ENCODE measurements at regions not wholly inside any gene's neighbourhood (a gene's known extent, or its start where the extent isn't known, plus 50 kb on each side); places are given as distances from the start of the nearest gene placed in this dataset.

DNA sequence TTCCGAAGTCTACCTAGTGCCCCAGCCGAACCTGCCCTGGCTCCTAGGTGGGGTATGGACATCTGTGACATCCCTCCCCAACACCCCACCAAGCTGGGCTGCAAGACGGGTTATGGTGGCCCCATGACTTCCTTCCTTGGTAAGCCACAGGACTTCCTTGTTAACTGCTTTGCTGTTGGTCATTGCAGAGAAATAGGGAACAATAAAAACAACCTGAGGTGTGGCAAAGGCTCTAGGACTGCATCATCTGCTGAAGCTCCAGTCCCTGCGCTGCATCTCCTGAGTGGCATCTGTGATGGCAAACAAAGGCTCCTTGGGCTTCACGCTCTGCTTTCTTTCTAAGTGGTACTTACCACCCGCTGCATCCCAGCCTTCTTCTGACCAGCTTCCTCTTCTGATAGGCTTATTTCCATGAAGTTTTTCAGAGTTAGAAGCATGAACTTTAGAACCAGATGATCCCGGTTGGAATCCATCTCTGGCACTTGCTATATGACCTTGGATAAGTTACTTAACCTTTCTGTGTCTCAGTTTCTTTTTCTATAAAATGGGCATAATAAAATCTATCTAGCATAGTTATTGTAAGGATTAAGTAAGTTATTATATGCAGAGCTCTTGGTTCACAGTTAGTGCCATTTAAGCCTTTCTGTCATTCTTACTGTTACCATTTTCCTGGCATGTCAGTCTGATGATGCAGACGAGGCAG, 216.8 kb downstream of the RPS24 start:
- DNase-seq, result peak in 1 of 2 donors; percentile 23

DNA sequence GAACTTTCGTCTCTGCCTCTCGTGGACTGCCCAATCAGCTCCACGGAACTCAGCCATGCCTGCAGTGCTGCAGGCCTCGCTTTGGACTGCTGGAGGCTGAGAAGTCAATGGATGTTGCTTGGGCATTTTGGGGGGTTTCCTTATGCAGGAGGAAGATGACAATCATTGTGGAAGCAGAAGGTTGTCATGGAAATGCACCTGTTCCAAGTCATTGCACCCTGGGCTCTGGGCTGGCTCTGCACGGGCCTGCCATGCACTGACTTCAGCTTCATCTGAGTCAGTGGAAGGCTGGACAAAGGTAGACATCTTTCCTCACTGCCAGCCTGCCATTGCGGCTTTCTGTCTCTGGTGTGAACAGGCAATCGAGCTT, 217.3 kb downstream of the RPS24 start:
- no peak for DNase-seq

DNA sequence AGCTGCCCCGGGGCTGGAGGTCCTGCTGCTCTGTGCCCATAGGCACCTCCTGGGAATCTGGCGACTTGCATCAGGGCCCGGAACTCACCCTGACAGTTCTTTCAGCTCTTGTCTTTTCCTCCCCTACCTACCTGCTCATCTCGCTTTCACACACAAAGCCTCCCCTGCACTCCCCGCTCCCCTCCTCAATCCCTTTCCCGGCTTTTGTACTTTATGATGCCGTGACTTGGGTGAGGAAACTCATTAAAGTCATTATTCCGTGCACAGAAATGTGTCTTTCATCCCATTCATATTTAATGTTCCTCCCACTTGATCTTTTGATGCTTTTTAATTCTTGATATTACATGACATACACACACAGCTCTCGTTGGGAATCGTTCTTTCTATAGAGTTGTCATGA, 218.6 kb downstream of the RPS24 start:
- DNase-seq, result no peak

DNA sequence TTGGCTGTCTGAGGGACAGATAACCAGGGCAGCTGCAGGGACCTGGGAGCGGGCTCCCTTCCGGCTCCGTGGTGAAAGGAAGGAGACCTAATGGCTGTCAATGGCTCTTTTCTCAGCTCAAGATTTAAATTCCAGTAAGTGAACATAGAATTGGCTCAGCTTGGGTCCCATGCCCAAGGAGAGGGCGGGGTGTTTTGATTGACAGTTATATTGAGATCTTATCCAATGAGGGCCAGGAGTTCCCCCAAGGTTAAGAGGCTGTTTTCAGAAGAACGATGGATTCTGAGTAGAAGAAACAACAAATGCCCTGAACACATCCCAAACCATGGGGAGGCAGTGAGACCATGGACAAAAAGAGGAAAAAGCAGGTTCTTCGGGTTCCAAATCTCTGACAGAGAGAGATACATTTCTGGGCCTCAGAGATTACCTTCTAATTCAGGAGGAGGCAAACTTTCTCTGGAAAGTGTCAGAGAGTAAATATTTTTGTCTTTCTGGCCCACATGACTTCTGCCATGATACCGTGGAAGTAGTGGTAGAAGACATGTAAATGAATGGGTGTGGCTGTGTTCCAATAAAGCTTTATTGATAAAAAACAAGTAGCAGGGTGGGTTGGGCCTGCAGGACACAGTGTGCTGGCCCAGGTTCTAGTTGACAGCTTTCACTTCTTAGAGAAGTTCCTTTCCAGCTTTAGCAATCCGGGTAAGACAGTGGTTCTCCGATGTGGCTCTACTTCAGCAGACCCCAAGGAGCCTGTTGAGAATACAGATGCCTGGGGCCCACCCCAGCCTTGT, 219.6 kb downstream of the RPS24 start:
- DNase-seq, result no peak

DNA sequence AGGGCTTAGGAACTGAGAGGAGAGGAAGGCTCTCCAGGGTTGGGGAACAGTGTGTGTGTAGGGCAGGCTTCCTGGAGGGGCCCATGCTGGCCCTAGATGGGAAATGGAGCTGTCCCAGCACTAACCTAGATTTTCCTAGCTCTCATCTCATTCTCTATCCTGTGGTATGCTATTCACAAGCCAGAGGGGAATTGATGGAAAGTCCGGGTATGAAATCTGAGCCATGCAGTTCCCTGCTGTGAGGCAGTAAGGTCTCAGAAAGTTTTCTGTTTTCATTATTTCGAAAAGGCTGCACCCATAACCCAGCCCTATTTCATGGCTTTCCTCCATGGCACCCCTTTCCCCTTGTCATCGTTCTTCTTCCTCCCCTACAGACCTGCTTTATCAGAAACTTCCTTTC, 220.3 kb downstream of the RPS24 start:
- DNase-seq, result no peak

DNA sequence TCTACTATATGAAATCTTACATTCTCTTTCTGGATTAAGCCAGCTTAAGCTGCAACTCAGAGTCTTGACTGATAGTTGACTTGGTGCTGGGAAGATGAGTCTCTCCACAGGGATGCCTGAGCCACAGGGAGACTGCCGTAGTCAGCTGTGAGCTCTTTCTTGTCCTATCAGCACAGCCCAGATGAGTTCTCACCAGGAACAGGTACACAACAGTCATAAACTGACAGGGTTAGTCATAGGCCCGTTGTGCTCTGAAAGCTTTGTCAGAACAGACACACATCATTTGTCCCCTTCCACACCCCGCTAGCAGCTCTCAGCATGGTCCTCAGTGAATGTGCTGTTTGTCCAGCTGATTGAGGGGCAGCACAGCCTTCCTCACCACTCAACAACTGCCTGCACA, 221.6 kb downstream of the RPS24 start:
- no peak for DNase-seq

DNA sequence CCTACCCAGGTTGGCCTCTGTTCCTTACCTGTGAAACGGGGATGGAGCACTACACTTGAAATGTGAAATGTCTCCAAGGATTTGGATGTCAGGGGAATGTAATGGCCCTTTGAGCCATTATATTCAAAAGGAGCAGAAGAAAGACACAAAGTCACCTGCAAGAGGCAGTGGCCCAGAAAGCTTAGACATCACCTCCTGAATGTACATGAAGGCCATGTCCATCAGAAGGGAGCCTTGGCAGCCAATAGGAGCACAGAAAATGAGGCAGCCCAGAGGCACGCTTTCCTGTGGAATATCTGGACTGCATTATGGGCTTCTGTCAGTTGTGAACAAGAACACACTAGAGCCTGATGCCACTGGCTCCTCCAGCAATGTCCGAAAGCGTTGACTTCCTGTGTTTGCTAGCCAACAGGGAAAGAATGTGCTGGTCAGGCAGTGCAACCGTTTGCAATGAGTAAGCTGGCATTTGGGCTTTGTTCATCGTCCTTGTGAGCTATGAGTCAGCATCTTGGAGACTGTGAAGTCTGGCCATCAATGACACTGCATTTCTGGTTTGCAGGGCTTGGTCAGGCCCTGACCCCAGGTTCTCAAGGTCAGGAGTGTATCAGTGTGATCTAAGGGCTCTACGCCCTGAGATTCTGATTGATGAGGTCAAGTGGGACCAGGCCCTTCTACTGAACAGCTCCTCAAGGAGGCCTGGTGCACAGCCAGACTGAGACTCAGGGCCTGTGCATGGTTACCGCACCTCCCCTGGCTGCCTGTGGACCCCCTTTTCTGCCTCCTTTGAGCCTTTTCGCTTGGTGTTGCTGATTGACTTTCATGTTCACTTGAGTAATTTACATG, 222.4 kb downstream of the RPS24 start:
- DNase-seq, result peak in 1 of 2 donors; percentile 58

DNA sequence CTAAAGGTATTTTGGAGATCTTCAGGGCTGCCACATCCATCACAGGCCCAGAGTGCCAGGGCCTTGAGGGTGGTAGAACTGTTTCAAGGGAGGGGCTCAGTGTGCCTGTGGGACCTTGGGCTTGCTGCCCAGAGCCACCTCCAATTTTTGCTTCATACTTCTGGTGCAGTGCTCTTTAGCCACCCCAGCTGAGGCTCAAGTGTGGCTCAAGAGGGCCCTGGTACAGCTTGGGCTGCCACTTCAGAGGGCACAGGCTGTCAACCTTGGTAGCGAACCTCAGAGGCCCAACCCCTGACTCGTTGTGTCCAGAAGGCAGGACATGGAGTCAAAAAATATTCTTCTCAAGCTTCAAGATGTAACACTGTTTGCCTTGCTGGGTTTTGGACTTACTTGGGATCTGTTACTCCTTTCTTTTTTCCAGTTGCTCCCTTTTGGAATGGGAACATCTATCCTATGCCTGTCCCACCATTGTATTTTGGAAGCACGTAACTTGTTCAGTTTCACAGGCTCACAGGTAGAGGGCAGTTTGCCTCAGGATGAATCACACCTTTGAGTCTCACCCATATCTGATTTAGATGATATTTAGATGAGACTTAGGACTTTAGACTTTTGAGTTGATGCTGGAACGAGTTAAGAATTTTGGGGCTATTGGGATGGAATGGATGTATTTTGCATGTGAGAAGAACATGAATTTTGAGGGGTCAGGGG, 224.8 kb downstream of the RPS24 start:
- no peak for DNase-seq

DNA sequence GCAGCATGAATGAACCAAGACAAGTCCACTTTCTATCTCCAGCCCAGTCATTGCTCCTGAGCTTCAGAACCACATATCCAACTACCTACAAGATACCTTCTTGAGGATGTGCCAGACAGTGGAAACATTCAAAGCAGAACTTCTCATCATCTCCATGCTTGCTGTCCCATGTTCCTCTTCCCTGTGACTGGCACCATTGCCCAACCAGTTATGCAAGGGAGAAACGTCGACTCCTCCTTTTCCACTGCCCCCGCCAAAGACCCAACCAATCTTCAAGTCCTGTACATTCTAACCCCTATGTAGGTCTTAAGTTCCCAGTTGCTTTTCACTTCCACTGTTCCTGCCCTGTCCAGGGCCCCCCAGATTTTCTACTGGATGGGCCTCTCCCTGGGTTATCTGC, 225.7 kb downstream of the RPS24 start:
- DNase-seq, result peak in 1 of 2 donors; percentile 15

DNA sequence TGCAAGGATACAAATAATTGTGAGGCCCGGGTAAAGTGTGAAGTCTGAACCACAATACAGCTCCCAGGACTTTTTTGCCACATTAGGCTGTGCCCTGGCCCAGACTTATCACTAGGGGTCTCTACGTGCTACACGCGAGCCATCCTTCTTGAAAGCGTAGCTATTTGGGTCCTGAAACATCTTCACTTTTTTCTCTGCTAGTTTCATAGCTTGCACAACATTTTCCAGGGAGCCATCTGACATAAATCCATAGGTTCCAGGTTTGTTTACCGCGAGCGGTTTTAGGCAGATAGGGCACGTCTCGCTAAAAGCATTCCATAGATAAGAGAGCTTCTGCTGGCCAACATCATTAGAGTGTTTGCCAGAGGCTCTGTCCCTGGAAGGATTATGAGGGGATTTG, 226.5 kb downstream of the RPS24 start:
- no peak for DNase-seq

DNA sequence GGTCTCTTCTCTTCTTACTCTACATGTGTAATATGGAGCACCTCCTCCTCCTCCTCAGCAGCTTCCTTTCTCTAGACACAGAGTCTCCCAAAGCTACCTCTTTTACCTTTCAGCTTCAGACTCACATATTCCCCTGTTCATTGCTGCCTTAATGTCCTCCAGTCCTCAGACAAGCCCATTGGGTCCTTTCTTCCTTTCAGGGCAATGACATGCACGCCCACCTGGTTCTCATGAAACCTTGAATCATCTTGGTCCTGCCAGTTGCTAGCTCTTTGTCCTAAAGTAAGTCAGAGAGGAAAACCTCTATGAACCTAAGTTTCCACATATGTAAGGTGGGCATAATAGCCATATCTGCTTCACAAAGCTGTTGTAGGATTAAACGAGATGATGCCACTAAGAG, 227.0 kb downstream of the RPS24 start:
- no peak for DNase-seq

DNA sequence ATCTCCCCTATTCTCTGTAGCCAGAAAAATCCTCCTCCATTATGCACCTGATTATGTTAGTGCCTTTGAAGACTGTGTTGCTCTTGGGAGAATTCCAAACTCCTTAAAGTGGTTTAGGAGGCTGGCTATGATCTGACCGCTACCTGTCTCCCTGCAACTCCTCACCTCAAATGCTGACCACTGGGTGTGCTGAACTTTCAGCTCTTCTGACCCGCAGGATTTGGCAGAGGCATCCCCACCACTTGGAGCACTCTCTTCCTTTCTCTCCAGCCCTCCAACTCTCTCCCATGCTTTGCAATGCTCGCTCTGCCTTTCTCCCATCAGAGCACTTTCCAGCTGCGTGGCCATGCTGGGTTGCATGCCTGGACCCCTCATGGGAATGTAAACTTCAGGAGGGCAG, 227.6 kb downstream of the RPS24 start:
- DNase-seq, result no peak

DNA sequence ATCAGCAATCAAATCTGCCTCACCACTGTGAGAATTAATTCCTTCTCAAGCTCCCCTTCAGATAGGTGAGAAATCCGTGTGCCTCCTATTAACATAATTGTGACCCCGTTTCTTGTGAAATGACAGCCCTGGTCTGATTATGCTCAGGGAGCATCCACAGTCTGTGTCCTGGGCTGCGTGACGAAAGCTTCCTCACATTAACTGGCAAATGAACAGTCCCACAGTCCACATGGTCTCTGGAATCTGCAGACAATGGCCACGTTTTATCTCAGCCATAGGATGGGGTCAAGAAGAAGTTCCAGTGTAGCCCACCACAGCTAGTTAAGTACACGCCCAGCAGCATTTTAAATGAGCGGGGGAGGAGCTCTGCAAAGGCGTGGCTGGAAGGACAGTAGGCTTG, 229.2 kb downstream of the RPS24 start:
- DNase-seq, result no peak

DNA sequence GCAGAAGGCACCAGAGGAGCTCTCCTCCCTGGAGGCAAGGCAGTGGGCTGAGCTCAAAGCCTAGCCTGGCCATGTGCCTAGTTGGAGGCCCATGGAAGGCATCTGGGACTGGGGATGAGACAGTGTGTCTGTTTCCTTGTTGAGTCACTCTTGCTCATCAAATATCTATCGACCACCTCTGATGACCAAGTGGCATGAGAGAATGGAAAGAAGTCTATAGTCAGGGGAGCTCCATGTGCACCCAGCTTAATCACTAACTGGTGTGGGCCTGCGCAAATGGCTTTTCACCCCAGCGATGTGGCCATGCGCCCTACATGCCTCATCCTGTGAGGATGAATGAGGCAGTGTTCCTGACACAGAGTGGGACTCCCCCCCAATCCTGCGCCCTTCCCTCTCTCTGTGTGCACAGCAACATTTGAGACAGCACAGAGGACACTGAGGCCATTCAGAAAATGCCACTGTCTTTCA, 229.9 kb downstream of the RPS24 start:
- no peak for DNase-seq

DNA sequence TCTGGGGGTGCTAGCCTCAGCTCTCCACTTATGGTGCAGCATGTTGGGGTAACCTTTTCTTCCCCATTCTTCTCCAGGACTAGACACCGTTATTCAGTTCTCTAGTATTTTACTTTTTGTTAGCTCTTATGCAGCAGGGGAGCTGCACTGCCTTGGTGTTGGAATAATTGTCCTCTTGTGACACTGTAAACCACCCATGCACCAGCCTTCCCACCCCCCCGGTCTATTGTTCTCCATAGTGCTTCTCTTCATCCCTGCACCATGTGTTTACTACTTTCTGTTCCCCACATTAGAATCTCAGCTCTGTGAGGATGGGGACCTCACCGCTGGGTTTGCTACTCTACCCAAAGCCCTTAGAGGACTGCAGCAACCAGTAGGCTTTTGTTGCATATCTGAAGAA, 230.7 kb downstream of the RPS24 start:
- DNase-seq, result no peak

DNA sequence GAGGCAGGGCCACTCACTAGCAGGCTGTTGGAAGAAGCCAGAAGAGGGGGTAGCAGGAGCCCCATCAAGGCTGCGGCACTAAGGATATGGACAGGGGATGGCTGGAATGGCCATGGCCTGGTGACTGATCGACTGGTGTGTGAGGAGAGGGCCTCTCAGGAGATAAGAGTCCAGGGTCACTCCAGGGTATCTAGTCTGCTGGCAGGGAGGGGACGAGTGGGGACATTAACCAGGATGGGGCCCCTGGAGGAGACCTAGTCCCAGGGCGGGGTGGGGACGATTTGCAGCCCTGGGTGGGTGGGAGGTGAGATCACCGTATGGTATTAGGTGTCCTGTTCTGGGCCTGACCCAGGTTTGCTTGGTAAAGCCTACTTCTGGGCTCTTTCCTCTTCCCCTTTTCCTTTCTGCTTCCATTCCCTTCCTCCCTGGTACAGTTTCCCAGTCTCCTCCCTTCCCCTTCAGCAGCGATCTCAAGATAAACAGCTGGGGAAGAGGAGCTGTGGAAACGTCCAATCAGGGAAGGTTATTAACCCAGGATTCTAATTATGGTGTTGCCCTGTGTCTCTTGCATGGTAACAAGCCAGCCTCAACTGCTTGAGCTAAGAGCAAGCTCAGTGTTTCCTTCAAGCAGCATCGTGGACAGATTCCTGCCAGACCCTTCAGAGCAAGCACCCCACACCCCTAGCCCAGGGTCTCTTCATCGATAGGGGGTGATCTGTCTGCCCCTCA, 233.2 kb downstream of the RPS24 start:
- no peak for DNase-seq

DNA sequence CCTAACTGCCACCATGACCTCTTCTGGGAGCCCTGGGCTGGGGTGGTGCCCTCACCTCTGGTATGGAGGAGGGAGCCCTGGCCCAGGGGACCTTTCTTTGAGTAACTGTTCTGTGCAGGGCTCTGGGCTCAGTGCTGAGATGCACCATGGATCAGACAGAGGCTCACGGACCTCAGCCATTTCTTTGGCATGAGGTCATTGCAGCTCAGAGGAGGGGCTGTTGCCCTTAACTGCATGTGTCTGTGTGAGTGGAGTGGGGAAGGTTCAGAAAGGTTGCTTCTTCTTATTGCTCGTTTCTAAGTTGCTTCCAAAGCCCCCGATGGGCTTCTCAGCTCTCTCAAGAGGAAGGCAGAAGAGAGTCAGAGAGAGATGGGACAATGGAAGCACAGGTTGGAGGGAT, 233.9 kb downstream of the RPS24 start:
- no peak for DNase-seq

DNA sequence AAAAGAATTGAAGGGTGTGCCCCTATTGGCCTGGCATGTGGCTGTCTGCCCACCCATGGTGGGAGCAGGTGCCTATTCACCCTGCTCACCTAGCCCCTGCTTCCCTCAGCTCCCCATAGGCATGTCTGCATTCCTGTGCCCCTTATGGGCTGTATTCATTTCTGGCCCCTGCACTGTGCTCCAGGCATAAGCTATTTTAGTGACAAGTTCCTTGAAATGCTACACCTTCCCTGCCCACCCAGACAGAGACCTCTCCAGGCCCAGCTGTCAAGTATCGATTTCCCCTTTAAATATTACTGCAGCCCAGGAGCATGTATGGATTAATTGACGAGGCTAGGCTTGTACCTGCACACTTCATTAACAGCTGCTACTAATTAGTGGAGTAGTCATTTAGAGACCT, 235.4 kb downstream of the RPS24 start:
- no peak for DNase-seq

DNA sequence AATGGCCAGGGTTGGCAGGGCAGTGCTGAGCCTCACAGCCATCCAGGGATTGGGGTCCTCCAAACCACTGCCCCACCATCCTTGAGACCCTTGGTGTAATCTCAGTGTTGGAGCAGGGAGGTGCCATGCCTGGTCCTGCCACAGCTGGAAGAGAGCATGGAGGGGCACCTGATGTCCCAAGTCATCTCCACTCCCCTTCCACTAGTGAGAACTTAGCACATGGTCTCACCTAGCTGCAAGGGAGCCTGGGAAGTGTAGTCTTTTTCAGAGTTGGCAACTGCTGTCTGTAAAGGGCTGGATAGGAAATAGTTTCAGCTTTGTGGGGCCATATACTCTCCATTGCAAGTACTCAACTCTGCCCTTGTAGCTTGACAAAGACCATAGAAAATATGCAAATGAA, 238.7 kb downstream of the RPS24 start:
- DNase-seq, result no peak

DNA sequence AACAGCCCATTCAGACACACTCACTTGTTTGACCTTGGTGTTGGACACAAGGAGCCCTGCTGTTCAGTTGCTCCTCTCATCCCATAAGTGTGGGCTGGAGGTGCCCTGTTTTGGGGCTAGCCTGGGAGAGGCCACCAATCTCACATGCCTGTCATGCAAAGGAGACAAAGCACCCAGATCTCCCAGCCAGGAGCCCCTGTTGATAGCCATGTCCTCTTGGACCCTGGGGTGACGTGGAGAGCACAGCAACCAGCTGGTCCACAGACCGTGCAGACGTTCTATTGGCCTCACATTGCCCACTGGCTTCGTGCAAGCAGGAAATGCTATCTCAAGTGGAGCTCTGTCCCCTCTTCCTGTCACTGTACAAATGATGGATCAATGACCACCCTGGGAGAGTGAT, 240.8 kb downstream of the RPS24 start:
- no peak for DNase-seq

DNA sequence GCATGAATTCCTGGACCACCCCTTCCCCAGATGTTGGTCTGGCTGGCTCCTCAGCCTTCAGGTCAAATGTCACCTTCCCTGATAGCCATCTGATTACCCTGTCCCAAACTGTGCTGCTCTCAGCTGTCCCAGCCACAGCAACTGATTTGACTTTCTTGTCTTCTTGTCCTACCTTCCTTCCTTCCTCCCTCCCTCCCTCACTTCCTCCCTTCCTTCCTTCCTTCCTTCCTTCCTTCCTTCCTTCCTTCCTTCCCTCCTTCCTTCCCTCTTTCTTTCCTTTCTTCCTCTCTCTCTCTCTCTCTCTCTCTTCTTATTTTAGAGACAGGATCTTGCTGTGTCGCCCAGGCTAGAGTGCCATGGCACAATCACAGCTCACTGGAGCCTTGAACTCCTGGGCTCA, 242.5 kb downstream of the RPS24 start:
- no peak for DNase-seq

DNA sequence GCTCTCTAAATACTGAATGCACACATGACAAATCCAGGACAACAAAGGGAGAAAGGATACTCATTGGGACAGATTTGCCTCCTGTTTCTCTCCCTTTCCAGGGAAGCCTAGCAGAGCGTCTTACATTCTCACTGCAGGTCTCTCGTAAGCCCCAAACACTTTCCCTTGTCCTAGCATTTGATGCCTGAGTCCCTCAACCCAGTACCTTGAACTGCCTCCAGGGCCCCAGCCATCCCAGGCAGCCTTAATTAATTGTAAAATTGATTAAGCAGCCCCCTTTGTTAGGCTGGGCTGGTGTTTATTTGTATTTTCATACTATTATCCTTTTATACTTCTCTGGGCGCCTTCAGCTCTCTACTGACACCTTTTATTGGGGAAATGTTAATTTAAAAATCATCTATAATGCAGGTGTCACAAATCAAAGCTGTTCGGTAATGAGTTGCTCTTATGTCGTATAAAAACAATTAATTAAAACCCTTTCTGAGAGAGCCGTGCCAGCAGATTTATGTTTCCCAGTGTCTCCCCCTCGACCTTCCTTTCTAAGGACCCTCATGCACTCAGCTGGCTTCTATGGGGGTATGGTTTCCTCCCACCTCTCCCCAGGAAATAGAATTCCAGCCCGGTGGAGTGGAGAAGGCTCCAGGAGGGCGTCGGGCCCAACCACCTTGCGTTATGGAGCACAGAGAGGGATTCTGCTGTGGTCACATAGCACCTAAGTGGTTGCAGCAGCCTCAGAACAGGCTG, 243.8 kb downstream of the RPS24 start:
- no peak for DNase-seq
